Stimulated activated CD8-positive, alpha-beta memory T cell treated with anti-CD3 and anti-CD28 coated beads, Interleukin-12 subunit alpha, Interleukin-12 subunit beta, amount 100 ng/mL, for 24 hours (primary cell): ENCODE measurements at regions not wholly inside any gene's neighbourhood (a gene's known extent, or its start where the extent isn't known, plus 50 kb on each side); places are given as distances from the start of the nearest gene placed in this dataset.

ENCODE experiments used
- DNase-seq: peaks from one replicate; pipeline ENCODE4 v3.0.0-alpha.2; 2020; ENCODE audit errors: extremely low read depth

GRCh38 chr5:175109058-175109755 is 334.8 kb downstream of the DRD1 start:
- no peak for DNase-seq

GRCh38 chr5:175107865-175108264 is 336.1 kb downstream of the DRD1 start:
- DNase-seq: no peak

- no peak for DNase-seq
Measured at GRCh38 chr5:175107028-175107588, 336.9 kb downstream of the DRD1 start.

- no peak for DNase-seq
Measured at GRCh38 chr5:175104677-175105076, 339.3 kb downstream of the DRD1 start.

- no peak for DNase-seq
Measured at GRCh38 chr5:175103746-175104145, 340.2 kb downstream of the DRD1 start.

- DNase-seq: no peak
Measured at GRCh38 chr5:175102717-175103116, 341.3 kb downstream of the DRD1 start.

GRCh38 chr5:175098301-175098700 is 345.7 kb downstream of the DRD1 start:
- no peak for DNase-seq

GRCh38 chr5:175096469-175097165 is 347.4 kb downstream of the DRD1 start:
- no peak for DNase-seq

- no peak for DNase-seq
Measured at GRCh38 chr5:175094461-175094860, 349.5 kb downstream of the DRD1 start.

- DNase-seq: no peak
Measured at GRCh38 chr5:175092691-175093090, 351.3 kb downstream of the DRD1 start.

GRCh38 chr5:175088963-175089362 is 355.0 kb downstream of the DRD1 start:
- DNase-seq: no peak

GRCh38 chr5:175082866-175083590 is 358.6 kb downstream of the MSX2 start:
- no peak for DNase-seq

GRCh38 chr5:175082346-175082745 is 358.0 kb downstream of the MSX2 start:
- no peak for DNase-seq

GRCh38 chr5:175079707-175080106 is 355.3 kb downstream of the MSX2 start:
- DNase-seq: no peak

GRCh38 chr5:175070283-175070682 is 345.9 kb downstream of the MSX2 start:
- DNase-seq: no peak

- no peak for DNase-seq
Measured at GRCh38 chr5:175060257-175060656, 335.9 kb downstream of the MSX2 start.

GRCh38 chr5:175059687-175060211 is 335.4 kb downstream of the MSX2 start:
- DNase-seq: no peak

GRCh38 chr5:175056831-175057230 is 332.4 kb downstream of the MSX2 start:
- DNase-seq: no peak

- no peak for DNase-seq
Measured at GRCh38 chr5:175054243-175054642, 329.9 kb downstream of the MSX2 start.

GRCh38 chr5:175052351-175052750 is 328.0 kb downstream of the MSX2 start:
- no peak for DNase-seq

- DNase-seq: no peak
Measured at GRCh38 chr5:175047048-175047447, 322.7 kb downstream of the MSX2 start.

- DNase-seq: no peak
Measured at GRCh38 chr5:175045820-175046219, 321.4 kb downstream of the MSX2 start.
